HUDEP-2 (cell line): ENCODE measurements at regions not wholly inside any gene's neighbourhood (a gene's known extent, or its start where the extent isn't known, plus 50 kb on each side); places are given as distances from the start of the nearest gene placed in this dataset.

Experiments
- DNase-seq, 76 experiments: peaks; one replicate each; lab custom pipeline; 2025; ENCODE audit not compliant: unreplicated experiment in 76 of 76; lab: John Stamatoyannopoulos, UW

DNA sequence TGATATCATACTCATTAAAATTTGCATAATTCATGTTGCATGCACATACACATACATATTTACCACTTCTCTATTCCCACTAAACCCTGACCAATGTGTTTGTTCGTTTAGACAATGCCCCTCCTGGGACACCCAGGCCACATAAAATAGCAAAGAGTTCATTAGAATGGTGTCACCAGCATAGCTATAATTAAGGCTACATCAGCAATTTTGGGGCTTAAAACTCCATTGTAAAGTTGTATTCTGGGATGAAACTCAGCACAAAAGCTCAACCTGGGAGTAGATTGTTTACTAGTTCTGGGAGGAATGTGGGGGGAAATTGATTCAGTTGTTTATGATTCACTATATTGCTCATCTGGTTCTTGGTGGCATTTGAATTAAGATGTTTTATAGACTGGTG, 522.2 kb upstream of the SUCLG2 start:
- no peak for DNase-seq

DNA sequence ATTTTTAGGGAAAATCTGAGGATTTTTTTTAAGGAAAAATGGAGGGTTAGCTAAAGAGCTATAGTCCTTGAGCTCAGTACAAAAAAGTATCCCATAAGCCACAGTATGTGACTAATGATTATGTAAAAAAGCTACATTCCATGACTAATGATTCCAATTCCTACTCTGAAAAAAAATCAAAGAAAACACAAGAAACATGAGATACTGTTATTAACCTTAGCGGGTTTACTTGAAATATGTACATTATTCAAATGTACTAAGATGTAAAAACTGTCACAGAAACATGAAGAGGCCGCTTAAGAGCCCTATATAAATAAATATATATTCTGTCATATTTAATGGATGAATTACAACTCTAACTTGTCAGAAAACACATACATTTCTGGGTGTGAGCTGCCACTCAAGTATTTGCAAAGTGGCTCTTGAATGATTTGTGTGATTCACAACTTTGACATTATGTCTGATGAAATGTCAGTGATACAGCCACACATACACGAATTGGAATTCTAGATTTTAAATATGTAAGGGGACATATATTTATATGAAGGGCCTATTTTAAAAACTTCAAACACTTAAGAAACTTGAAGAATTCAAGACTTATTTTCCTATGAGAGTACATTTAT, 518.7 kb upstream of the SUCLG2 start:
- no peak for DNase-seq

- no peak for DNase-seq
Measured at GRCh38 chr3:68172039-68172438, 517.6 kb upstream of the SUCLG2 start.

- DNase-seq: no peak
Measured at GRCh38 chr3:68163968-68164367, 509.6 kb upstream of the SUCLG2 start.

DNA sequence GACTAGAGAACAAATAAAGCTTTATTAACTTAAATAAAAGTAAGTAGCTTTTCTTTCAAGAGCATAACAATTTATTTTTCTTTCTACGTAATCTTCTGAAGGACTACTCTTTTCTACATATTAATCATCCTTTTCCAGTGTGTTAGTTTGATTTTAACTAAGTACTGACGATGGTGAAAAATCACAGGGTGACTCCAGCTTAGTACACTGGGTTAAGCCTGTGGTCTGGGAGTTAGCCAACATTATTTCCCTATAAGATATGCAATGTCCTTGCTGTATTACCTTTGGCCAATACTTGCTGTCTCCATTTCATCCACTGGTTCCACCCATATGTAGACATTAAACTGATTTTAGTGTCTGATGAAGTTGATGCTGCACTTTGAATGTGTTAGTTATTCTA, 508.6 kb upstream of the SUCLG2 start:
- no peak for DNase-seq

- DNase-seq: no peak
Measured at GRCh38 chr3:68162644-68163043, 508.2 kb upstream of the SUCLG2 start.

GRCh38 chr3:68151359-68151758, 496.9 kb upstream of the SUCLG2 start:
- no peak for DNase-seq

DNA sequence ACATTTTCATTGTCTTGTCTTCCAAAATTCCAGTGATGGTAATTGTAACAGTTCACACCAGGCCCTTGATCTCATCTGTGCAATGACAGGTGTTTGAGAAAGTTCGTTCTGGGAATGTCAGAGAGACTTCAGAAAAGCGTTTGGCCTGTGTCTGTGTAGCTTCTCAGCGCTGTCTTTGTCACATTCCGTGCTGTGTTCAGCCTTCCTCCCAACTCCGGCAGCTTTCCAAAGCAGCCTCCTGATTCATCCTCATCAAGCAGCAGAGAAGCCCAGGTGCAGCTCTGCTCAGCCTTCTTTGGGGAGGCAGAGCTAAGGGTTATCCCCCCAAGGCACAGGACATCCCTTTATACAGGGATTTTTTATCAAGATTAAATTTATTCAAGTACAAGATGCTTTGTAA, 494.0 kb upstream of the SUCLG2 start:
- no peak for DNase-seq

DNA sequence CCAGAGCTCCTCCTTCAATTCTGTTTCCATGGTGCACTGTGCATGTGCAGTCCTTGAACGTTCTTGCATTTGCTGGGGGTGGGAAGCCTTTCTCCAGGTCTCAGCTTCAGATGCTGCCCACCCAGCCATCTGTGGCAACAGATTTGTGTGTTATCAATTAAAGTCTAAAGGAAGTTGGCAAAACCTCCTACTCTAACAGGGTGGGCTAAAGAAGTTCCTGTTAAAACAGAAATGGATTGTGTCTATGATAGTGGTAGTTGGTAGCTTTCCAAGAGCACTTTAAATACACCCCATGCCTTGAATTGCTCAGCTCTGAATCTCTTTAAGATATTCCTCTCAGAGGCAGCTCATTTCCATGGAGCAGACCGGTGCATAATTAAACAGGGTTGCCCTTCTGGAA, 488.0 kb upstream of the SUCLG2 start:
- DNase-seq: no peak

- no peak for DNase-seq
Measured at GRCh38 chr3:68139897-68140296, 485.5 kb upstream of the SUCLG2 start.

GRCh38 chr3:68136411-68136810, 482.0 kb upstream of the SUCLG2 start:
- DNase-seq: no peak

DNA sequence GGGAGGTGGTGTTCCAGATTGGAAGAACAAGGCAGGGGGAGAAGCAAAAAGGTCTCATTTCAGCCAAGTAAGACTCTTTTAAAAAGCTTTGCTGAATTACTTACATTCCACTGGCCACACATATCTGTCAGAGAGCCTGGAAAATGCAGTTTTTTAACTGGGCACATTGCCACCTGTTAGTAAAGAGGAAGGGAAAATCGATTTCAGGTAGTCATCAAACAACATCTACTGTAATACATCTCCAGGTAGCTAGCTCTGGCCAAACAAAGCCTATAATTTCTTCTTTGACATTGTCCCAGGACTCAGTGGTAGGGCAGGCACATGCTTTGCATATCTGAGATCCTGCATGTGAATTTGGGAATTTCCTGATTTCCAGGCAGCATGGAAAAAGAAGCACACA, 480.7 kb upstream of the SUCLG2 start:
- DNase-seq: no peak

DNA sequence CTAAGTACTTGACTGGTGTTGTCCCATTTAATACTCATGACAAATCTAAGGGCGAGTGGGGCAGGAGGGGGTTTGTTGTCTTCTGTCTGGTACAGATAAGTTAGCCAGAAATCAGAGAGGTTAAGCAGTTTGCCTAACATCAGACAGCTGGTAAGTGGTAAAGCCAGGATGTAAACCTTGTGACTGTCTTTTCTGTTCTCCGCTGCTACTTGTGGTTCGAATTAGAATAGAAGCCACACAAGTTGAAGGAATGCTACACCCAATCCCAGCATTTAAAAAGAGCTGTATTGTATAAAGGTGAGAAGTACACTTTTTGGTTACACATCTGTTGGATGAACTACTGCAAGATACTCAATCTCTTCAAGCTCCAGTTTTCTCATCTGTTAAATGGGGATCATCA, 474.7 kb upstream of the SUCLG2 start:
- DNase-seq: no peak

DNA sequence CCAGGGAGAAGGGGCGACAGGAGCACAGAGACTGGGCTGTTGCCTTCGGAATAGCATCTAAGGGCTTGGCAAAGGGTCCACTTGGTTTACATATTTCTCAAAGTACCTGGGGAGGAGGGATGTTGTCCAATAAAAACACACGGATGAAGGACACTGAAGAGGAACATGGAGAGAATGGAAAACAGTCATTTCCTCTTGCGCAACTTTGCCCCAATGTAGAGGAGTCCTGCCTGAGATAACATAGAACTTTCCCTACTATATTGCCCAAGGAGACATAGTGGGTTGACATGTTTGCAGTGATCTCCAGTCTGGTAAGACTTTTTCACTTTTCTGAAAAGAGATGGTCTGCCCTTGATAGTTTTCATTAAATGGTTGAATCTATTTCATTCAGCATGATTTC, 468.8 kb upstream of the SUCLG2 start:
- no peak for DNase-seq

- no peak for DNase-seq
Measured at GRCh38 chr3:68121287-68121686, 466.9 kb upstream of the SUCLG2 start.

GRCh38 chr3:68116580-68116979, 462.2 kb upstream of the SUCLG2 start:
- DNase-seq: no peak

DNA sequence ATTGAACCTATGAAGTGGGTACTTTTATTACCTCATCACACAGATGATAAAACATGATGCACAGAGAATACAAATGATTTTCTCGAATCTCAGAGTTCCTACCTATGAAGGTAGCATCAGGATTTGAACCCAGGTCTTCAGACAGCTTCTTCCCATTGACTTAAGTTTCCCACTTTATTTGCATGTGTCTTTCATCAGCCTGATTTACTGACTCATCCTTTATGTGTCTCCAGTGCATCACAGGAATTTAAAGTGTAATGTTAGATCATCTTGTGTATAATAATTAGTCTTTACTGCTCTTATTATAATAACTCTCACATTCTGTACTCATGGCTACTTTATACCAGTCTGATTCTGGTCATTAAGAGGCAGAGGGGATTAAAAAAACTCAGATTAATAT, 449.4 kb upstream of the SUCLG2 start:
- DNase-seq: no peak

GRCh38 chr3:68090571-68090970, 436.2 kb upstream of the SUCLG2 start:
- DNase-seq: no peak

DNA sequence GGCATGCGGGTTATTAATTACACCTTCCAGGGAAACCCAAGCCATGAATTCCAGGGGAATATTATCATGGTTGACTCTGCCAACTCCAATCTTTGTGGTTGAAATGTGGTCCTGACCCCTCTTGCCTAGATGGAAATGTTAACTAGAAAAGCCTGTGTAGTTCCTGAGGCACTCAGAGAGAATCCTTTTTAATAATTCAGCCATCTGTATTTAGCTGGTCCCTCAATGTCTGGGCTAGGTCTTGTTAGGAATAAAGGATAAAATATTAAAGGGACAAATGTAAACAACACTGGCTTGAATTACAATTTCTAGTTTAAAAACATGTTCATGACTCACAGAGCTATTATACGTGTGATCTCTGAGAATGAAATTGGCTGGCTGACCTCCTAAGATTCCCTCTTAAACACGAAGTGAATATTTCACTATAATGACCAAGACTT, 435.2 kb upstream of the SUCLG2 start:
- no peak for DNase-seq

- no peak for DNase-seq
Measured at GRCh38 chr3:68088636-68089035, 434.2 kb upstream of the SUCLG2 start.

- no peak for DNase-seq
Measured at GRCh38 chr3:68088216-68088615, 433.8 kb upstream of the SUCLG2 start.

DNA sequence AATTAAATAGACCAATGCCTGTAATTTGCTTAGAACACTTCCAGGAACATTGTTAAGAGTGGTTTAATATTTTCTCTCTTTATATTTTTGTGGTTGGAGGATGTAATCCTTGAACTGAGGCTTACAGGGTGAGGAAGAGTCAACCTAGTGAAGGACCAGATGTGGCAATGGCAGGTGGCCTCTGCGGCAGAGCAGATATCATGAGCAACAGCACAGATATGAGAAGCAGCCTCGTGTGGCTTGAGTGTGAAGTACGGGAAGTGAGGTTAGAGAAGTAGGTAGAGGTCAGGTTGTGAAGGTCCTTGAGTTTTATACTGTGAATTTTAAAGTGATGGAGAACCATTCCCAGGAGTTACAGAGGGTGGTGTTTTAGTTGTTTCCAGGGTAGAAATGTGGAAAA, 417.6 kb upstream of the SUCLG2 start:
- no peak for DNase-seq

DNA sequence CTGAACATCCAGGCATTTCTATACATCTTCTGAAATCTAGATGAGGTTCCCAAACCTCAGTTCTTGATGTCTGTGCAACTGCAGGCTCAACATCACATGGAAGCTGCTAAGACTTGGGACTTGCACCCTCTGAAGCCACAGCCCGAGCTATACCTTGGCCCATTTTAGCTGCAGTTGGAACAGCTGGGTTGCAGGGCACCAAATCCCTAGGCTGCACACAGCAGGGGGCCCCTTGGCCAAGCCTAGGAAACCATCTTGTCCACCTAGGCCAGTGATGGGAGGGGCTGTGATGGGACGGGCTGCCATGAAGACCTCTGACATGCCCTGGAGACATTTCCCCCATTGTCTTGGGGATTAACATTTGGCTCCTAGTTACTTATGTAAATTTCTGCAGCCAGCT, 415.8 kb upstream of the SUCLG2 start:
- DNase-seq: no peak
